ENCODE measurements at regions not wholly inside any gene's neighbourhood (a gene's known extent, or its start where the extent isn't known, plus 50 kb on each side); places are given as distances from the start of the nearest gene placed in this dataset.
"Not testable (repeated sequence)": the region's sequence is repeated elsewhere in the genome, so short reads cannot be mapped to it uniquely, and the experiment has no call there.

GRCh38 chr10:90227786-90228185 lies 526.4 kb downstream of the KIF20B start:
- DNase-seq: no peak
- Mint-ChIP-seq H3K27me3 (peaks cover 5% of the 10 kb centered on the region), H3K9me3 (peaks cover 23% of the 10 kb centered on the region), H3K4me1 (peaks cover 8% of the 10 kb centered on the region), H3K36me3 (ENCODE audit: low read depth) (no peaks in the 10 kb centered on the region), H3K27ac (no peak overlapping the region), H3K4me3 (no peak overlapping the region)
- intact Hi-C loops (cut with micrococcal nuclease): loop anchor here (1.0 to 5.0 kb wide), 3 partner anchors 140 to 935 kb away; no protein-coding TSS in a partner anchor

GRCh38 chr10:90229486-90229885 lies 528.1 kb downstream of the KIF20B start:
- H3K36me3 Mint-ChIP-seq (ENCODE audit: low read depth): no peaks in the 10 kb centered on the region
- intact Hi-C loops (cut with micrococcal nuclease): loop anchor here (5.0 kb wide), 1 partner anchor 933 kb away; no protein-coding TSS in a partner anchor
- H3K4me1 Mint-ChIP-seq: peaks cover 8% of the 10 kb centered on the region
- peaks cover 27% of the 10 kb centered on the region for H3K9me3 Mint-ChIP-seq
- peaks cover 5% of the 10 kb centered on the region for H3K27me3 Mint-ChIP-seq
- DNase-seq: no peak
- H3K4me3 Mint-ChIP-seq: no peak overlapping the region
- no peak overlapping the region for H3K27ac Mint-ChIP-seq

- H3K4me1 Mint-ChIP-seq; H3K4me3 Mint-ChIP-seq; H3K27me3 Mint-ChIP-seq; H3K36me3 Mint-ChIP-seq (ENCODE audit: low read depth); intact Hi-C loops (cut with micrococcal nuclease); DNase-seq; H3K27ac Mint-ChIP-seq: not testable (repeated sequence)
- peaks cover 20% of the 10 kb centered on the region for H3K9me3 Mint-ChIP-seq
Measured at GRCh38 chr10:90233805-90234204, 532.4 kb downstream of the KIF20B start.

- no peaks in the 10 kb centered on the region for H3K9me3 Mint-ChIP-seq
- H3K36me3 Mint-ChIP-seq (ENCODE audit: low read depth): no peaks in the 10 kb centered on the region
- intact Hi-C loops (cut with micrococcal nuclease): no loop called here
- no peak overlapping the region for H3K4me3 Mint-ChIP-seq
- no peaks in the 10 kb centered on the region for H3K4me1 Mint-ChIP-seq
- H3K27ac Mint-ChIP-seq: no peak overlapping the region
- no peaks in the 10 kb centered on the region for H3K27me3 Mint-ChIP-seq
- no peak for DNase-seq
Measured at GRCh38 chr10:90245623-90246022, 544.2 kb downstream of the KIF20B start.

GRCh38 chr10:90250784-90251183 lies 549.4 kb downstream of the KIF20B start:
- H3K4me1 Mint-ChIP-seq; H3K9me3 Mint-ChIP-seq; H3K36me3 Mint-ChIP-seq (ENCODE audit: low read depth); H3K4me3 Mint-ChIP-seq; H3K27me3 Mint-ChIP-seq; intact Hi-C loops (cut with micrococcal nuclease); H3K27ac Mint-ChIP-seq; DNase-seq: not testable (repeated sequence)

GRCh38 chr10:90269699-90270098 lies 568.3 kb downstream of the KIF20B start:
- intact Hi-C loops (cut with micrococcal nuclease): no loop called here
- Mint-ChIP-seq H3K9me3 (peaks cover 3% of the 10 kb centered on the region), H3K4me1 (no peaks in the 10 kb centered on the region), H3K27me3 (no peaks in the 10 kb centered on the region), H3K4me3 (no peak overlapping the region), H3K36me3 (ENCODE audit: low read depth) (no peaks in the 10 kb centered on the region), H3K27ac (no peak overlapping the region)
- no peak for DNase-seq

- no peak overlapping the region for H3K27ac Mint-ChIP-seq
- intact Hi-C loops (cut with micrococcal nuclease): no loop called here
- H3K9me3 Mint-ChIP-seq: no peaks in the 10 kb centered on the region
- no peaks in the 10 kb centered on the region for H3K27me3 Mint-ChIP-seq
- H3K36me3 Mint-ChIP-seq (ENCODE audit: low read depth): no peaks in the 10 kb centered on the region
- no peaks in the 10 kb centered on the region for H3K4me1 Mint-ChIP-seq
- no peak for DNase-seq
- no peak overlapping the region for H3K4me3 Mint-ChIP-seq
Measured at GRCh38 chr10:90274721-90275468, 573.5 kb downstream of the KIF20B start.

GRCh38 chr10:90276894-90277475 lies 575.6 kb downstream of the KIF20B start:
- no peak for DNase-seq
- Mint-ChIP-seq H3K9me3 (no peaks in the 10 kb centered on the region), H3K27me3 (no peaks in the 10 kb centered on the region), H3K27ac (no peak overlapping the region), H3K36me3 (ENCODE audit: low read depth) (no peaks in the 10 kb centered on the region), H3K4me3 (no peak overlapping the region), H3K4me1 (no peaks in the 10 kb centered on the region)
- intact Hi-C loops (cut with micrococcal nuclease): no loop called here

- DNase-seq: no peak
- Mint-ChIP-seq H3K4me3 (no peak overlapping the region), H3K4me1 (no peaks in the 10 kb centered on the region), H3K27me3 (no peaks in the 10 kb centered on the region), H3K27ac (no peak overlapping the region), H3K9me3 (no peaks in the 10 kb centered on the region), H3K36me3 (ENCODE audit: low read depth) (no peaks in the 10 kb centered on the region)
- intact Hi-C loops (cut with micrococcal nuclease): no loop called here
Measured at GRCh38 chr10:90286406-90286805, 571.4 kb downstream of the HTR7 start.

GRCh38 chr10:90286941-90287340 lies 570.9 kb downstream of the HTR7 start:
- no peaks in the 10 kb centered on the region for H3K36me3 Mint-ChIP-seq (ENCODE audit: low read depth)
- DNase-seq: no peak
- no peak overlapping the region for H3K27ac Mint-ChIP-seq
- no peaks in the 10 kb centered on the region for H3K4me1 Mint-ChIP-seq
- H3K9me3 Mint-ChIP-seq: no peaks in the 10 kb centered on the region
- H3K27me3 Mint-ChIP-seq: no peaks in the 10 kb centered on the region
- intact Hi-C loops (cut with micrococcal nuclease): no loop called here
- no peak overlapping the region for H3K4me3 Mint-ChIP-seq

GRCh38 chr10:90288391-90288933 lies 569.4 kb downstream of the HTR7 start:
- H3K4me3 Mint-ChIP-seq: no peak overlapping the region
- H3K9me3 Mint-ChIP-seq: no peaks in the 10 kb centered on the region
- intact Hi-C loops (cut with micrococcal nuclease): no loop called here
- DNase-seq: no peak
- H3K36me3 Mint-ChIP-seq (ENCODE audit: low read depth): no peaks in the 10 kb centered on the region
- no peaks in the 10 kb centered on the region for H3K27me3 Mint-ChIP-seq
- H3K27ac Mint-ChIP-seq: no peak overlapping the region
- H3K4me1 Mint-ChIP-seq: no peaks in the 10 kb centered on the region

GRCh38 chr10:90289037-90289436 lies 568.8 kb downstream of the HTR7 start:
- Mint-ChIP-seq H3K36me3 (ENCODE audit: low read depth) (no peaks in the 10 kb centered on the region), H3K9me3 (no peaks in the 10 kb centered on the region), H3K4me3 (no peak overlapping the region), H3K4me1 (no peaks in the 10 kb centered on the region), H3K27me3 (no peaks in the 10 kb centered on the region), H3K27ac (no peak overlapping the region)
- intact Hi-C loops (cut with micrococcal nuclease): no loop called here
- DNase-seq: no peak

- H3K4me3 Mint-ChIP-seq: no peak overlapping the region
- H3K36me3 Mint-ChIP-seq (ENCODE audit: low read depth): no peaks in the 10 kb centered on the region
- H3K27me3 Mint-ChIP-seq: no peaks in the 10 kb centered on the region
- intact Hi-C loops (cut with micrococcal nuclease): no loop called here
- no peaks in the 10 kb centered on the region for H3K4me1 Mint-ChIP-seq
- no peaks in the 10 kb centered on the region for H3K9me3 Mint-ChIP-seq
- no peak overlapping the region for H3K27ac Mint-ChIP-seq
- DNase-seq: no peak
Measured at GRCh38 chr10:90293616-90294015, 564.2 kb downstream of the HTR7 start.

- DNase-seq; H3K36me3 Mint-ChIP-seq (ENCODE audit: low read depth); H3K27me3 Mint-ChIP-seq; H3K4me3 Mint-ChIP-seq; H3K9me3 Mint-ChIP-seq; H3K4me1 Mint-ChIP-seq; intact Hi-C loops (cut with micrococcal nuclease); H3K27ac Mint-ChIP-seq: not testable (repeated sequence)
Measured at GRCh38 chr10:90294821-90295540, 562.9 kb downstream of the HTR7 start.
